ENCODE measurements at regions not wholly inside any gene's neighbourhood (a gene's known extent, or its start where the extent isn't known, plus 50 kb on each side); places are given as distances from the start of the nearest gene placed in this dataset.

DNA sequence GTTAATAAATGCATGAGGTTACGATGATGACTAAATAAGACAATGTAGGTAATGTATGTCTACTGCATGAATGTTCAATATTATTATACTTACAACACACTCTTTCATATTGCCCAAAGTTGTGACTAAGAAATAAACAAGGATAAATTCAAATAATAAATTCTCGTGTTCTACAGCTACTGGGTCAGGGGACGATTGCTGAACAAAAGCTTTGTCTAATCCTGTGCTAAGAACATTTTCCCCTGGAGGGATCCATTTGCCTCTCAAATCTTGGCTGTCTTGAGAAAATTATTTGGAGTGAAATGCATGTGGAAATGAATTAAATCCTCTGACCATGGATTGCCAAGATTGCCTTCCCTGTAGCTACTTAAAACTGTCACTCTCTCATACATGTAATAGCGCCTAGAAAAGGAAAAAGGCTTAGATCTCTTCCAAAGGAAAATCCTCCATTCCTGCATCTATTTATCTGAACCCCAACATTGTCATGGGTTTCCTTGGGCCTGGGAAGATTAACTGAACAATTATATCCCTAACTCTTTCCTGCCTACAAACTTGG lies 893.8 kb upstream of the ACO1 start:
- H3K36me3 ChIP-seq = no peaks in the 10 kb centered on the region
- intact Hi-C loops (cut with DNase I) = no loop called here
- no peaks in the 10 kb centered on the region for H3K4me1 ChIP-seq
- ATAC-seq (no peak), DNase-seq (no peak)
- WGBS, 4 donors = 76 to 83% (median 80%) methylated on average over 4 of the region's 4 CpGs
- H3K27ac ChIP-seq = no peak overlapping the region
- no peak overlapping the region for H3K4me3 ChIP-seq
- no peaks in the 10 kb centered on the region for H3K27me3 ChIP-seq
- H3K9me3 ChIP-seq = no peaks in the 10 kb centered on the region
- TF ChIP-seq, protein P1, sequence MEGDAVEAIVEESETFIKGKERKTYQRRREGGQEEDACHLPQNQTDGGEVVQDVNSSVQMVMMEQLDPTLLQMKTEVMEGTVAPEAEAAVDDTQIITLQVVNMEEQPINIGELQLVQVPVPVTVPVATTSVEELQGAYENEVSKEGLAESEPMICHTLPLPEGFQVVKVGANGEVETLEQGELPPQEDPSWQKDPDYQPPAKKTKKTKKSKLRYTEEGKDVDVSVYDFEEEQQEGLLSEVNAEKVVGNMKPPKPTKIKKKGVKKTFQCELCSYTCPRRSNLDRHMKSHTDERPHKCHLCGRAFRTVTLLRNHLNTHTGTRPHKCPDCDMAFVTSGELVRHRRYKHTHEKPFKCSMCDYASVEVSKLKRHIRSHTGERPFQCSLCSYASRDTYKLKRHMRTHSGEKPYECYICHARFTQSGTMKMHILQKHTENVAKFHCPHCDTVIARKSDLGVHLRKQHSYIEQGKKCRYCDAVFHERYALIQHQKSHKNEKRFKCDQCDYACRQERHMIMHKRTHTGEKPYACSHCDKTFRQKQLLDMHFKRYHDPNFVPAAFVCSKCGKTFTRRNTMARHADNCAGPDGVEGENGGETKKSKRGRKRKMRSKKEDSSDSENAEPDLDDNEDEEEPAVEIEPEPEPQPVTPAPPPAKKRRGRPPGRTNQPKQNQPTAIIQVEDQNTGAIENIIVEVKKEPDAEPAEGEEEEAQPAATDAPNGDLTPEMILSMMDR (IDR thresholded peaks at IDR 0.05) = no peak
- no peak for TF ChIP-seq POLR2A (IDR thresholded peaks at IDR 0.05)

DNA sequence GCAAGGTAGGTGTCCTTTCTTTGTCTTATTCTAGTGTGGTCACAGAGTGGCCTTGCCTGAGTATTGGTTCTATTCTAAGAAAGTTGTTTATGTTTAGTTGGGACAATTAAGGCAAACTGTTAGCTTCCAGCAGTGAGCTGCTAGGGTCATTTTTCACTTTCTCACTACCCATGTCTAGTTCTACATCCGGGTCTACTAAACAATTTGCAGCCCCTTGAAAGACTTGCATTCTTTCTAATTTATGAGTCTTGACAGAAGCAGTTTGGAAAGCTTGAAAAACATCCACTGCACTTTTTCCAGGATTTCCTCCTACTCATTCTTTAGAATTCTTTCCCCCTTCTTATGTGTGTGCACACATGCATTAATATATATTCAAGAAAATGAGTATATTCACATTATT lies 892.2 kb upstream of the ACO1 start:
- intact Hi-C loops (cut with DNase I) = no loop called here
- WGBS, 4 donors = 30 to 56% (median 50%) methylated on average over 1 of the region's 1 CpG
- DNase-seq (no peak), ATAC-seq (no peak)
- Histone ChIP-seq H3K27me3 (no peaks in the 10 kb centered on the region), H3K27ac (no peak overlapping the region), H3K4me3 (no peak overlapping the region), H3K4me1 (no peaks in the 10 kb centered on the region), H3K9me3 (peaks cover 0 to 2% (median 0%) of the 10 kb centered on the region in 12 donors), H3K36me3 (no peaks in the 10 kb centered on the region)
- TF ChIP-seq, protein P1 (IDR thresholded peaks at IDR 0.05) = no peak
- no peak for TF ChIP-seq POLR2A (IDR thresholded peaks at IDR 0.05)

DNA sequence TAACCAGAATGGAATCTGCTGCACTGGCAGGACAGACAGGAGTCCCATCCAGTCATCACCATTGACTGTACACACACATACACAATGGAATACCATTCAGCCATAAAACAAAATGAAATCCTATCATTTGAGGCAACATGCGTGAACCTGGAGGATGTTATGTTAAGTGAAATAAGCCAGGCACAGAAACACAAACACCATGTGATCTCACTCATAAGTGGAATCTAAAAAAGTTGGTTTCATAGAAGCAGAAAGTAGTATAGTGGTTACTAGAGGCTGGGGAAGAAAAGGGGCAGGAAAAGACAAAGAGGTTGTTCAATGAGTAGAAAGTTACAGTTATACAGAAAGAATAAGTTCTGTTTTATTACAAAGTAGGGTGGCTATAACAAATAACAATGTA lies 884.0 kb upstream of the ACO1 start:
- Histone ChIP-seq H3K36me3 (no peaks in the 10 kb centered on the region), H3K27ac (no peak overlapping the region), H3K27me3 (no peaks in the 10 kb centered on the region), H3K4me3 (no peak overlapping the region), H3K4me1 (no peaks in the 10 kb centered on the region), H3K9me3 (peaks cover 0 to 7% (median 0%) of the 10 kb centered on the region in 12 donors)
- intact Hi-C loops (cut with DNase I) = no loop called here
- ATAC-seq (no peak), DNase-seq (no peak)
- WGBS, 4 donors = 71 to 87% (median 76%) methylated on average over 1 of the region's 1 CpG
- TF ChIP-seq, protein P1 (IDR thresholded peaks at IDR 0.05) = no peak
- no peak for TF ChIP-seq POLR2A (IDR thresholded peaks at IDR 0.05)

DNA sequence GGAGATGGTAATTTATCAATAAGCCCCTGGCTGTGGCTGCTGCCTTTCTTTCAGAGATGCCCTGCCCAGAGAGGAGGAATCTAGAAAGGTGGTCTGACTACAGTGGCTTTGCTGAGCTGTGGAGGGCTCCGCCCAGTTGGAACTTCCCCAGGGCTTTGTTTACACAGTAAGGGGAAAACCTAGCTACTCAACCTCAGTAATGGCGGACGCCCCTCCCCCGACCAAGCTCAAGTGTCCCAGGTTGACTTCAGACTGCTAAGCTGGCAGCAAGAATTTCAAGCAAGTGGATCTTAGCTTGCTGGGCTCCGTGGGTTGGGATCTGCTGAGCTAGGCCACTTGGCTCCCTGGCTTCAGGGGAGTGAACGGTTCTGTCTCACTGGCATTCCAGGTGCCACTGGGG lies 865.4 kb upstream of the ACO1 start:
- intact Hi-C loops (cut with DNase I) = no loop called here
- WGBS, 4 donors = 75 to 91% (median 78%) methylated on average over 4 to 6 of the region's 6 CpGs
- Histone ChIP-seq H3K9me3 (no peaks in the 10 kb centered on the region), H3K36me3 (no peaks in the 10 kb centered on the region), H3K4me3 (no peak overlapping the region), H3K27me3 (no peaks in the 10 kb centered on the region), H3K4me1 (no peaks in the 10 kb centered on the region), H3K27ac (no peak overlapping the region)
- no peak for TF ChIP-seq POLR2A (IDR thresholded peaks at IDR 0.05)
- TF ChIP-seq, protein P1 (IDR thresholded peaks at IDR 0.05) = no peak
- ATAC-seq (no peak), DNase-seq (no peak)
